PC-3 (cell line): ENCODE measurements at regions not wholly inside any gene's neighbourhood (a gene's known extent, or its start where the extent isn't known, plus 50 kb on each side); places are given as distances from the start of the nearest gene placed in this dataset.

Experiments
- EZH2 ChIP-seq: fragments of 300-600 bp; sonication (generic); IDR thresholded peaks from one replicate; pipeline ENCODE4 v1.6.1; 2017; ENCODE audit warnings: antibody characterized with exemption, mild to moderate bottlenecking, low read length; ENCODE audit not compliant: unreplicated experiment
- EZH2phosphoT487 ChIP-seq: fragments of 300-600 bp; sonication (generic); IDR thresholded peaks from 2 replicates; pipeline ENCODE4 v1.6.1; 2018; ENCODE audit warnings: mild to moderate bottlenecking, antibody characterized with exemption, low read length, borderline replicate concordance
- TF ChIP-seq, protein P1 (sequence below): fragments of 300-600 bp; sonication (generic); conservative IDR thresholded peaks from 2 replicates; pipeline ENCODE4 v1.5.1; 2017; ENCODE audit warnings: antibody characterized with exemption, low read depth, mild to moderate bottlenecking, low read length

DNA sequence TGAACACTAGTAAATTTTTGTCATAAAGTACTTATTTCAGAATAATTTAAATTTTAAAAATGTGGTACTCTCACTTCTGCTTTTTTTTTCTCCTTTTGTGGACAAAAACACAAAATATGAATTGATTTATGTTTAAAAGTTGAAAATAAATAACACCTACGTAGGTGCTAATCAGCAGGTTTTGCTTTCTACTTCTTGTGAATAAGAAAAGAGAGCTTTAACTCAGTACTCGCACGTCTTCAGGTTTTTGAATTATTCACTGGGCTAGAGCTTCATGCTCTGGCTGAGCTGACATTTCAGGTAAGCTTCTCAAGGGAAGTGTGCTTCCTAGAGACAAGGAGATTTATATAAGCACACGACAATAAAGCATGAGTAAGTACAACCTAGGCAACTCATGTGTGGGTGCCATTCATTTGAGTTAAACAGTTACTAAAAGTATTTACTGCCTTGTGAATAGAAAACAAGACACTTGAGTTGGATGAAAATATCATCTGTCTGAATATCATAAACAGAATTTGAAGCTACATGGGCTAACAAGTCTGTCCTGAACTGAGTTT lies 190.0 kb upstream of the POT1 start:
- TF ChIP-seq, protein P1, sequence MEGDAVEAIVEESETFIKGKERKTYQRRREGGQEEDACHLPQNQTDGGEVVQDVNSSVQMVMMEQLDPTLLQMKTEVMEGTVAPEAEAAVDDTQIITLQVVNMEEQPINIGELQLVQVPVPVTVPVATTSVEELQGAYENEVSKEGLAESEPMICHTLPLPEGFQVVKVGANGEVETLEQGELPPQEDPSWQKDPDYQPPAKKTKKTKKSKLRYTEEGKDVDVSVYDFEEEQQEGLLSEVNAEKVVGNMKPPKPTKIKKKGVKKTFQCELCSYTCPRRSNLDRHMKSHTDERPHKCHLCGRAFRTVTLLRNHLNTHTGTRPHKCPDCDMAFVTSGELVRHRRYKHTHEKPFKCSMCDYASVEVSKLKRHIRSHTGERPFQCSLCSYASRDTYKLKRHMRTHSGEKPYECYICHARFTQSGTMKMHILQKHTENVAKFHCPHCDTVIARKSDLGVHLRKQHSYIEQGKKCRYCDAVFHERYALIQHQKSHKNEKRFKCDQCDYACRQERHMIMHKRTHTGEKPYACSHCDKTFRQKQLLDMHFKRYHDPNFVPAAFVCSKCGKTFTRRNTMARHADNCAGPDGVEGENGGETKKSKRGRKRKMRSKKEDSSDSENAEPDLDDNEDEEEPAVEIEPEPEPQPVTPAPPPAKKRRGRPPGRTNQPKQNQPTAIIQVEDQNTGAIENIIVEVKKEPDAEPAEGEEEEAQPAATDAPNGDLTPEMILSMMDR = no peak
- TF ChIP-seq EZH2 = no peak
- TF ChIP-seq EZH2phosphoT487 = no peak
